Mucosa of descending colon (tissue), 3 donors: ENCODE measurements at regions not wholly inside any gene's neighbourhood (a gene's known extent, or its start where the extent isn't known, plus 50 kb on each side); places are given as distances from the start of the nearest gene placed in this dataset.

Experiments used
- ATAC-seq: fragments of 200-7000 bp; cut with Tn5 transposase; one replicate; pipeline ENCODE4 v1.9.1; 2020; ENCODE audit warnings: mild to moderate bottlenecking, moderate library complexity
- DNase-seq, 3 donors: peaks; one replicate each; pipeline ENCODE4 v3.0.0-alpha.2; 2020
- H3K36me3 ChIP-seq: fragments of 200-600 bp; one replicate; pipeline ENCODE4 v1.8.0; 2021; ENCODE audit warnings: low read depth, mild to moderate bottlenecking
- H3K4me1 ChIP-seq: fragments of 200-600 bp; one replicate; pipeline ENCODE4 v1.8.0; 2021; ENCODE audit warnings: low read depth, mild to moderate bottlenecking
- H3K4me3 ChIP-seq: fragments of 200-600 bp; one replicate; pipeline ENCODE4 v1.8.0; 2021; ENCODE audit warnings: mild to moderate bottlenecking
- H3K9me3 ChIP-seq: fragments of 200-600 bp; one replicate; pipeline ENCODE4 v1.8.0; 2021; ENCODE audit warnings: mild to moderate bottlenecking
- intact Hi-C, 2 donors: fragments of 100-400 bp; cut with DNase I in 1 of 2; cut with micrococcal nuclease in 1 of 2; formaldehyde crosslinking; loops; one replicate each; pipeline versions ENCODE4 v1.11.0 to v1.11.1; 2022; cut with DNase I, micrococcal nuclease
- TF ChIP-seq, protein P1 (sequence below): fragments of 200-600 bp; IDR thresholded peaks from one replicate; pipeline ENCODE4 v1.8.0; 2022; ENCODE audit warnings: antibody characterized with exemption, mild to moderate bottlenecking
- donor health status: DM: no; HTN: no; CAD: no; lungs with moderate emphysema.
- donor health status: DM: no; HTN: no; CAD: no.
- donor health status: DM: no; HTN: yes; CAD: no.

- Histone ChIP-seq H3K36me3 (no peaks in the 10 kb centered on the region), H3K4me3 (no peak overlapping the region), H3K4me1 (peaks cover 8% of the 10 kb centered on the region), H3K9me3 (no peaks in the 10 kb centered on the region)
- DNase-seq: peak; percentile 49 to 83 (median 78)
- intact Hi-C loops: loop anchor here (5.0 kb wide), 1 partner anchor 198 kb away; no protein-coding TSS in a partner anchor
- TF ChIP-seq, protein P1, sequence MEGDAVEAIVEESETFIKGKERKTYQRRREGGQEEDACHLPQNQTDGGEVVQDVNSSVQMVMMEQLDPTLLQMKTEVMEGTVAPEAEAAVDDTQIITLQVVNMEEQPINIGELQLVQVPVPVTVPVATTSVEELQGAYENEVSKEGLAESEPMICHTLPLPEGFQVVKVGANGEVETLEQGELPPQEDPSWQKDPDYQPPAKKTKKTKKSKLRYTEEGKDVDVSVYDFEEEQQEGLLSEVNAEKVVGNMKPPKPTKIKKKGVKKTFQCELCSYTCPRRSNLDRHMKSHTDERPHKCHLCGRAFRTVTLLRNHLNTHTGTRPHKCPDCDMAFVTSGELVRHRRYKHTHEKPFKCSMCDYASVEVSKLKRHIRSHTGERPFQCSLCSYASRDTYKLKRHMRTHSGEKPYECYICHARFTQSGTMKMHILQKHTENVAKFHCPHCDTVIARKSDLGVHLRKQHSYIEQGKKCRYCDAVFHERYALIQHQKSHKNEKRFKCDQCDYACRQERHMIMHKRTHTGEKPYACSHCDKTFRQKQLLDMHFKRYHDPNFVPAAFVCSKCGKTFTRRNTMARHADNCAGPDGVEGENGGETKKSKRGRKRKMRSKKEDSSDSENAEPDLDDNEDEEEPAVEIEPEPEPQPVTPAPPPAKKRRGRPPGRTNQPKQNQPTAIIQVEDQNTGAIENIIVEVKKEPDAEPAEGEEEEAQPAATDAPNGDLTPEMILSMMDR: peak; percentile 87
- ATAC-seq: peak; percentile 92
Measured at GRCh38 chr16:82229800-82230619, 60.0 kb upstream of the MPHOSPH6 start.

DNA sequence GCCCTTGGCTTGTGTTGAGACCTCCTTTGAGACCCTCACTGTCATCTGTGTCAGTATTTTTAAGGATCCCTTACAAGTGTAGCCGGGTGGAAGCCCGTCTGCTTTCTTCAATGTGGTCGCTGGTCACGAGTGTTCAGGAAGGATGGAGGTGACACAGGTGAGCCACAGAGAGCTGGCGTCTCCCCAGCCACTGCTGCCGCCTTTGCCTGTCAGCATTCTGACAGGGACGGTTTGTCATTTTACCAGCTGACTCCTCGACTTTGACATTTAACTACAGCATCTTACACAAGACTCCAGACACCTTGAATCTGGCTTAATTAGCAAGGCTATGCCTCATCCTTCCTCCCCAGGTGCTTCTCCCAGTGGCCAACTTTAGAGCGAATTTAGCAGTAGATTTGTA lies 56.3 kb upstream of the MPHOSPH6 start:
- DNase-seq (no peak), ATAC-seq (no peak)
- intact Hi-C loops: loop anchor here in 1 of 2 donors (5.0 kb wide), 1 partner anchor 194 kb away; no protein-coding TSS in a partner anchor
- TF ChIP-seq, protein P1: no peak
- peaks cover 3% of the 10 kb centered on the region for H3K4me1 ChIP-seq
- H3K9me3 ChIP-seq: no peaks in the 10 kb centered on the region
- no peaks in the 10 kb centered on the region for H3K36me3 ChIP-seq
- no peak overlapping the region for H3K4me3 ChIP-seq

GRCh38 chr16:82224821-82225220 lies 54.8 kb upstream of the MPHOSPH6 start:
- ATAC-seq: no peak
- H3K9me3 ChIP-seq: no peaks in the 10 kb centered on the region
- intact Hi-C loops: loop anchor here in 1 of 2 donors (5.0 kb wide), 1 partner anchor 193 kb away; no protein-coding TSS in a partner anchor
- H3K4me3 ChIP-seq: no peak overlapping the region
- TF ChIP-seq, protein P1: no peak
- no peak for DNase-seq
- no peaks in the 10 kb centered on the region for H3K36me3 ChIP-seq
- H3K4me1 ChIP-seq: no peaks in the 10 kb centered on the region

DNA sequence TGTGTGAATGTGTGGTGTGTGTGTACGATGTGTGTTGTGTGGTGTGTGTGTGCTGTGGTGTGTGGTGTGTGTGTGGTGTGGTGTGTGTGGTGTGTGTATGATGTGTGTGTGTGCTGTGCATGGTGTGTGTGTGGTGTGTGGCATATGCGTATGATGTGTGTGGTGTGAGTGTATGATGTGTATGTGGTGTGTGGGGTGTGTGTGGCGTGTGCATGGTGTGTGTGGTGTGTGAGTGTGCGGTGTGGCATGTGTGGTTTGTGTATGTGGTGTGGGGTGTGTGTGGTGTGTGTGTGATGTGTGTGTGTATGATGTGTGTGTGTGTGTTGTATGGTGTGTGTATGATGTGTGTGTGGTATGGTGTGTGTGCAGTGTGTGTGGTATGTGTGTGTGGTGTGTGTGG lies 50.5 kb upstream of the MPHOSPH6 start:
- intact Hi-C loops: no loop called here
- Histone ChIP-seq H3K36me3 (no peaks in the 10 kb centered on the region), H3K4me1 (no peaks in the 10 kb centered on the region), H3K9me3 (no peaks in the 10 kb centered on the region), H3K4me3 (no peak overlapping the region)
- TF ChIP-seq, protein P1: no peak
- ATAC-seq (no peak), DNase-seq (no peak)
